HG03108 (cell line): ENCODE measurements at regions not wholly inside any gene's neighbourhood (a gene's known extent, or its start where the extent isn't known, plus 50 kb on each side); places are given as distances from the start of the nearest gene placed in this dataset.
"Not testable (repeated sequence)": the region's sequence is repeated elsewhere in the genome, so short reads cannot be mapped to it uniquely, and the experiment has no call there.

Source experiments
- ATAC-seq: cut with Tn5 transposase; IDR thresholded peaks from one replicate; pipeline ENCODE4 v1.9.1; 2021; ENCODE audit warnings: moderate library complexity; ENCODE audit not compliant: unreplicated experiment

DNA sequence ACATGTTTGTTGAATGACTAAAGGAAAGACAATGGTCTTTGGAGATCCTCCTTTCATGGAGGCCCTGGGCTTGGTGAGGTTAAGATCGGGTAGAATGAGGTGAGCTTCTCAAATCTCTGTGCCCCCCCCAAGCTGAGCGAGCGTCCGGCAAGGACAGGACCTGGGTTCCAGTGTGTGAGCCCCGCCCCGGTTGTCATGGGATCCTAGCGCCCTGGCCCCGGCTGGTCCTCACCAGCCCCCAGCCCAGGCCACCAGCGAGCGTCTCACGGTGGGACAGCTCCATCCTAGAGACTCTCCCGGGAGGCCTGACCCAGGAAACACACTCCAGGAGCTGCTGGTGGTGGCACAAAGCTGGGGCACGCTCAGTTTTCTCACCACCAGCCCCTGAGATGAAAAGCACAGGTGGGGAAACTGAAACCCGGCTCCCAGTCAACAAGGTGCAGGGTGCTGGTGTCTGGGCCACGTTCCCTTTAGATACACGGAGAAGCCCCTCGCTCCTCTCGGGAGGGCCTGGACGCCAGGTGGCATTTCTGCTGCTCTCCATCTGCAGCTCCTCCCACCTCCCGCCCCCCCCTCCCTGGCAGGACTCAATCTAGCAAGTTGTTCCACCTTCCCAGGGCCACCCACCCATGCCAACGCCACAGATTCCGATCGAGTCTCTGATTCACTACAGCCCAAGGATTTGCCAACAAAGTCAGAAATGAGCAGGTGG is 131.3 kb upstream of the PPP1R26 start:
- no peak for ATAC-seq

DNA sequence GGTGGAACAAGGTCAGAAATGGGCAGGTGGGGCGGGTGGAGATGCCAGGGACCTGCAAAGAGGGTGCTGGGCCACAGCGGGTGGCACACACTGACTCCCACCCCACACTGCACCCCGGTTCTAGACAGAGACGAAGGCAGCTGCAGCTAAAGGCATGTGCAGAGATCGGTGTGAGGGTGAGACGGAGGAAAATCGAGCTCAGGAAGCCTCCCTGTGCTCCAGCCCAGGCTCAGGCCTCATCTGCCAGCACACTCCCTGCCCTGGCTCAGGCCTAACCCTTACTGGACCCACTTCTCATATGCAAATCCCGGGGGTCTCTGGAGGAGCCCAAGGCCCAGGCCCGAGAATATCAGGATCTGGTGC is 130.8 kb upstream of the PPP1R26 start:
- no peak for ATAC-seq

GRCh38 chr9:135349212-135350002 is 130.2 kb upstream of the PPP1R26 start:
- ATAC-seq = no peak

DNA sequence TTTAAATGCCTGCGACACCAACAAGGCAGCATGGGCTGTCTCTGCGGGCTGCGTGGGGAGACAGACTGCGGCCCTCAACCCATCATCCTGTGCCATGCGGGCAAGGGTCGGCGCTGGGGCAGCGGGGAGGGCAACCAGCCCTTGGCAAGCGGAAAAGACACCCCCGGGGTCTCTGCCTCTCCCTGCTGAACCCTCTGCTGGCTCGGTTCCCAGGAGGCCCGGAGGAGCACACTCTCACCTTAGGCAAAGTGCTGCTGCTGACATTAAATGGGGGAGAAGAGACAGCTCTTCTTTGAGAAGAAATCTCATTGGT is 129.6 kb upstream of the PPP1R26 start:
- ATAC-seq = no peak

DNA sequence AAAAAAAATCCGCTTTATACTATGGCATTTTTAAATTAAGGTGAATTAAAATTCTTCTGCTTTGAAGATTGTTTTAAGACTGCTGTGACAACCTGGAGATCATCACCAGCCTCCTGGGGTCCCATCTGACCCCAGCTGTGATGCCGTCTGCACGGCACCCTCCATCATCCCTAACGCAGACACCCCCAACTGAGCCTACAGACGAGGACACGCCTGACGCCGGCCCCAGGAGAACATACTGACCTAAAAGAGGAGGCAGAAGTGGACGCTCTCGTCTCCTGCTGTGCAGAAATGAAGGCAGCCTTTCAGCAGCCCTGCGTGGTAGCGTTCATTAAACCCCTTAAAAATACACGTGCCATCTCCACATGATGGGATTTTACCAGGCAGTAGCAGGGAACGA is 125.6 kb upstream of the PPP1R26 start:
- ATAC-seq = no peak

DNA sequence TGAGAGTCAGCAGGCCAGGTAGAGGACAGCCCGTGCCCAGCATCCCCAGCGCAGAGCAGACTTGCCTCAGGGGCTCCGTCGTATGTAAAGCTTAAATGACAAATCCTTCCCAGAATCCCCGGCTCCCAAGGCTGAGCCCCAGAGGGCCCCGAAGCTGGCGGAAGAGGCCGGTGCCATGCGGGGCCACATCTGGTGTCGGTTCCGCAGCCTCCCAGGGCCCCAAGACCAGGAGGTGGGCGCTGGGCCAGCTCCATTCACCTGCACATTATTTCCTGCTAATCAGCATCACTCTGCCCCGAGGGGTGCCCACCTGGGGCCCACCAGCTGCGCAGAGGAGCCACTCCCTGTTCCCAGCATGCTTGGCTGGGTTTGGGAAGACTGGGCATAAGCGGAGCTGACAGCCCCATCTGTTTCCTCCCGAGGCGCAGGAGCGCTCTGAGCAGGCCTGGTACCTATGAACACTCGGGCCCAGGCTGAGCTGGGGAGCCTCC is 124.0 kb upstream of the PPP1R26 start:
- ATAC-seq = no peak

DNA sequence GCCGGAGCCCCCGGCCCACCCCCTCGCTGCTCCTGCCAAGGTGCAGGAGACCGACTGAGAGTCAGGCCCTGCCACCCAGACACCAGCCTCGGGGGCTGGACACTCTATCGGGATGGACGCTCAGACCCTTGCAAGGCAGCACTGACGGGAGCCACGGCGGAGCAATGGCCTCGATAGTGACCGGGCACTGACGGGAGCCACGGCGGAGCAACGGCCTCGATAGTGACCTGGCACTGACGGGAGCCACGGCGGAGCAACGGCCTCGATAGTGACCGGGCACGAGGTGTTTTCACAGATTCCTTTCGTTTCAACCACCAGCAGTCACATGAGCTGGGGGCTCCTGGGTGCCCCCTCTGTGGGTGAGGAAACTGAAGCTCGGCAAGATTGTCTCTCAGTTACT is 123.6 kb upstream of the PPP1R26 start:
- ATAC-seq = no peak

GRCh38 chr9:135356796-135357195 is 122.8 kb upstream of the PPP1R26 start:
- no peak for ATAC-seq

DNA sequence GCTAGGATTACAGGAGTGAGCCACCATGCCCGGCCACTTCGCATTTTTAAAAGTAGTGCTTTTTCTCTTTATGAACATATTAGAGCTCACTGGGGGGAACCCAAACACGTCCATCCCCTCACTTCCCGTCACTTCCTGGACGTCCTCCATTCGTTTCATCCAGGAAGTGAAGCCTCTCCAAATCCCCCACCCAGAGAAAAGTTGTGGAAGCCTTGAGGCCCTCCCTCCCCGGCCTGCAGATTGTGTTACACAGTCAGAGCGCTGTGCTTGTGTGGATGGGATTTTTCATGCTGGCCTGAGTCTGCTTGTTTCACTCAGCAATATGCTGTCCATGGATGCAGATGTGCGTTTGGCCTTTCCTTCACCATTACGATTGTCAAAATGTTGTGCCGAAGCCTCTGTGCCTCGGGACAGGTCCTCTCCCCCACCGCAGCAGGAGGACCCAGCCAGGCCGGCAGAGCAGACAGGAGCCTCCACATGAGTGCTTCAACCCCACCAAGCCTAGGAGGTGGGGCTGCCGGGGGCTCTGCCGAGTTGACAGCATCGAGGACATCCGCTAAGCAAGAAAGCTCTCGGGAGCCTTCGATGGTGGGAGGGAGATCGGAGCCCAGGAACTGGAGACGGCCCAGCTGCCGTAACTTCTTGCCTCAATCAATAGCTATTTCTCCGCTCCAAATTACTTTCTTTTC is 121.6 kb upstream of the PPP1R26 start:
- no peak for ATAC-seq

DNA sequence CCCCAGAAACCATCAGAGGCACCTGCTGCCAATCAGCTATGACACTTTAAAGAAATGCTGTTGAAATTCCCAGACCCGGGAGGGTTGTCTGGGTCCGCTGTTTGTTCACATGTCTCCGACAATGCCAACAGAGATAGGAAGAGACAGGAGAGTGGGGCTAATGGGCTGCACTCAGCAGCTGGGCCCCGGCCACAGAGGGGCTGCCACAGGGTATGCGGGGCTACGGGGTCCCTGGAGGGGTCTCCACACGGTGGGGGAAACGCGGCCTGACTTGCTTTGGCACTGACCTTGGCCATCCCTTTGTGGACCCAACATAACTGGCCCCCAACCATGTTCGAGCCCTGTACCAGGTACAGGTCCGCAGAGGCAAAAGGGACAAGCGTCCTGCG is 121.0 kb upstream of the PPP1R26 start:
- ATAC-seq = no peak

DNA sequence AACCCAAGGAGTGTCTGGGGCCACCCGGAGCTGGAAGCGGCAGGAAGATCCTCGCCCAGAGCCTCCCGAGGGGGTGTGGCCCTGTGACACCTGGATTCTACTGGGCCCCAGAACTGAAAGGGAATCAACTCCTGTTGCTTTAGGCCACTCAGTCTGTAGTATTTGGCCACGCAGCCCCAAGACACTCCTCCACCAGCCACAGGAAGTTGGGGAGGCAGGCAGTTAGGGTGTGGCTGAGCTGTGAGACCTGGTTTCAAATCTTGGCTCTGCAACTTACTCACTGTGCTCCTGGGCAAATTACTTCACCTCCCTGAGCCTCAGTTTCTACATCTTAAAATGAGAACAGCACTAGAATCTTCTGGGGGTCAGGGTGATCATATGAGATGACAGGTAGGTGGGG is 119.8 kb upstream of the PPP1R26 start:
- no peak for ATAC-seq

- no peak for ATAC-seq
Measured at GRCh38 chr9:135360617-135361016, 119.0 kb upstream of the PPP1R26 start.

DNA sequence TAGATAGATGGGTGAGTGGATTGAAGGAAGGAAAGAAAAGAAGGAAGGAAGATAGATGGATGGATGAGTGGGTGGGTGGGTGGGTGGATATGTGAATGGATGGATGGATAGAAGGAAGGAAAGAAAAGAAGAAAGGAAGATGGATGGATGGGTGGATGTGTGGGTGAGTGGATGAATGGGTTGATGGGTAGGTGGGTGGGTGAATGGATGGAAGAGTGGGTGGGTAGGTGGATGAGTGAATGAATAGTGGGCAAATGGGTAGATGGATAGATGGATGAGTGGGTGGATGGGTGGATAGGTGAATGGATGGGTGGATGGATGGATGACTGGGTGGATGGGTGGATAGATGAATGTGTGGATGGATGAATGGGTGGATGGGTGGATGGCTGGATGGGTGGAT is 117.9 kb upstream of the PPP1R26 start:
- ATAC-seq = not testable (repeated sequence)

- ATAC-seq = no peak
Measured at GRCh38 chr9:135363596-135363995, 116.0 kb upstream of the PPP1R26 start.

- ATAC-seq = no peak
Measured at GRCh38 chr9:135365013-135365768, 114.4 kb upstream of the PPP1R26 start.

GRCh38 chr9:135366104-135366503 is 113.5 kb upstream of the PPP1R26 start:
- ATAC-seq = no peak

GRCh38 chr9:135369412-135369990 is 110.1 kb upstream of the PPP1R26 start:
- ATAC-seq = no peak

DNA sequence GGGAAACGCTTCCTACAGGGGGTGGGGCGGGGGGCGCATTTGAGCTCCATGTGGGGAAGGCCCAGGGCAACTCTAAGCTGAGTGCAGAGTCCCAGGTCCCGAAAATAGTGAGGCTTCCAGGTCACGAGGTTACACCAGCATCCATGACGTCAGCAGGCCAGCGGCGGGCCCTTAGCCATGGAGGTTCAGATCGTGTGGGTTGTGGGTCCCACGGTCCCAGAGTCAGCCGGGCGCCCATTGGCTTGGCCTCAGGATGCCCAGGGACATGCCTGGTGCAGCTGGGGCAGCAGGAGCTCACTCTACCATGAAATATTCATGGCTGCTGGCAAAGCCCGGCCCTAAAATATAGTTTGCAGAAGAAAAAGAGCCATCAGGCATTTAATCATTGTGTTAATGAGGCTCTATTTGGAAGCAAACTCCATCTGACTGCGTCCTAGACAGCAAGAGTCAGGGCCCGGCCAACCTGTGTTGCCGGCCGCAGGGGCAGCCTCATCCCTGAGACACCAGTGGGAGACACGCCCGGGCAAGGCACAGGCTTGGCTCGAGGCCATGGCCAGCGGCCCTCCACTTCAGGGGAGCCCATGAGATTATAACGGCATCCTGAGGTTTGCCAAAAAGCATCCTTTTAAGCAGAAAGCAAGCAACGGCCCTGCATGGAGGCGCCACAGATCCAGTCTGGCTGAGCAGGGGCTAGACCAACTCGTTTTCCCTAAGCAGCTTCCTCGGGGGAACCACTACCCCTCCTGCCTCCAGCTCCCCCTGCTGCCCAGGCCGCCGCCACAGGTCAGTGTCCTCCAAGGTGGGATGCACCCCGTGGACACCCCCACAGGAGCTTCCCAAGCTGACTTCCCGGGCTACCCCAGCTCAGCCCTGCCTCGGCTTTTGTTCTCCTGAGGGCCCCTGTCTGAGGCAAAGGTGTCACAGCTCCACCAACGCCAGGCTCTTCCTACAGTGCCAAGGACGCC is 108.9 kb upstream of the PPP1R26 start:
- no peak for ATAC-seq

- ATAC-seq = no peak
Measured at GRCh38 chr9:135371535-135371934, 108.0 kb upstream of the PPP1R26 start.

- ATAC-seq = no peak
Measured at GRCh38 chr9:135372036-135372435, 107.5 kb upstream of the PPP1R26 start.
